UCSD-AML1 (cell line): ENCODE measurements at regions not wholly inside any gene's neighbourhood (a gene's known extent, or its start where the extent isn't known, plus 50 kb on each side); places are given as distances from the start of the nearest gene placed in this dataset.
"Not testable (repeated sequence)": the region's sequence is repeated elsewhere in the genome, so short reads cannot be mapped to it uniquely, and the experiment has no call there.

Experiments used
- DNase-seq: peaks from one replicate; lab custom pipeline; 2025; ENCODE audit not compliant: unreplicated experiment; lab: John Stamatoyannopoulos, UW

- no peak for DNase-seq
These were observed 356.9 kb downstream of the NDFIP2 start for GRCh38 chr13:79837741-79838450.

- not testable (repeated sequence) for DNase-seq
These were observed 355.2 kb downstream of the NDFIP2 start for GRCh38 chr13:79836121-79836520.

- no peak for DNase-seq
These were observed 353.9 kb downstream of the NDFIP2 start for GRCh38 chr13:79834876-79835275.

- no peak for DNase-seq
These were observed 353.0 kb downstream of the NDFIP2 start for GRCh38 chr13:79833991-79834390.

DNA sequence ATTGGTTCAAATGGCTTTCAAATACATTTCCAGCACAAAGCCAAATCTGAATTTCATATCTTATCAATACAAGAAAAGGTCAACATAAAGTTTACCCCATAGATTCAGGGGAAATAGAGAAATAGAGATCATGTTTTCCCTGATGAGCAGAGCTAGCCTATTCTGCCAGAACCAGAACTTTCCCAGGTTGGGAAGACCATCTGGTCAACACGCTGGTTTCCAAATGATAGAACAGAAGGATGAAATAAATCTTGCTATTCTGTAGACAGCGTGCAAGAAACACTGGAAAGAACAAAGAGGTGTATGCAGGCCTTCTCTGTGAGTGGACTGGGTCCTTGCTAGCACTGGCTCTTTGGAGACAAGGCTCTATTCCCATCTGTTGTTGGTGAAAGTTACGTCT, 350.6 kb downstream of the NDFIP2 start:
- DNase-seq = no peak

- no peak for DNase-seq
These were observed 350.0 kb downstream of the NDFIP2 start for GRCh38 chr13:79830945-79831344.

GRCh38 chr13:79830426-79830825, 349.5 kb downstream of the NDFIP2 start:
- DNase-seq = no peak

GRCh38 chr13:79829880-79830279, 348.9 kb downstream of the NDFIP2 start:
- no peak for DNase-seq

- no peak for DNase-seq
These were observed 345.0 kb downstream of the NDFIP2 start for GRCh38 chr13:79825959-79826358.

- DNase-seq = no peak
These were observed 334.1 kb downstream of the NDFIP2 start for GRCh38 chr13:79815041-79815440.

DNA sequence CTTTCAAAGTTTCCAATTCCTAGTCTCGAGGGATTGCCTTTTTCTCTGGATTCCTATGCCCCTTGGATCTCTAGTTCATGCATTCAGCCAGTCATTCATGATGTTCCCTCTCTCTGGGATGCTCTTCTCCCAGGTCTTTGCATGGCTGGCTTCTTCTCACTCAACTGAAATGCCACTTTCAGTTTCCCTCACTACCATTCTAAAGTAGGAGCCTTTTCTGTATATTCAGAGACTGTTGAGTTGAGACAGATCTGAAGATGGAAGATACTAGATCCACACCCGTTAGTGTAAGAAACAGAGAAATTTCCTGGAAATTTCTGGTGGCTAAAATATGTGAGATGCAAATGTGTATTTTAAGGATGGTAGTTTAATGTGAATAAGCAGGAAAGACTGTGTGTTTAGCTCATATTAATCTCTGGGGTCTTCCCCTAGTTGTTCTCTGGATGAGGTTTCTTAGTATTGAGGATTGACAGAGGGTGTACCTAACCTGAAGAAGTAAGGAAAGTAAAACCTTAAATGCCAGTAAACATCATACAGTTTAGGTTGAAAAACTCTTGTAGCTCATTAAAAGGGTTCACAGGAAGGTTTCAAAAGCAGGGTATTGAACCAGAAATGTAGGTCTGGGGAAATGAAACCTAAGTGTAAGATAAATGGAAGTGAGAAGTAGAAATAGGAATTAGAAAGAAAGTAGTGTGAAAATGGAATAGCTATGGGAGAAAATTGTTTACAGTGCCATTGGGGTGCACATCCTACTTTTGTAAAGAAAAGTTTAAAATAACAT, 331.3 kb downstream of the NDFIP2 start:
- no peak for DNase-seq

GRCh38 chr13:79811170-79811569, 330.2 kb downstream of the NDFIP2 start:
- no peak for DNase-seq

DNA sequence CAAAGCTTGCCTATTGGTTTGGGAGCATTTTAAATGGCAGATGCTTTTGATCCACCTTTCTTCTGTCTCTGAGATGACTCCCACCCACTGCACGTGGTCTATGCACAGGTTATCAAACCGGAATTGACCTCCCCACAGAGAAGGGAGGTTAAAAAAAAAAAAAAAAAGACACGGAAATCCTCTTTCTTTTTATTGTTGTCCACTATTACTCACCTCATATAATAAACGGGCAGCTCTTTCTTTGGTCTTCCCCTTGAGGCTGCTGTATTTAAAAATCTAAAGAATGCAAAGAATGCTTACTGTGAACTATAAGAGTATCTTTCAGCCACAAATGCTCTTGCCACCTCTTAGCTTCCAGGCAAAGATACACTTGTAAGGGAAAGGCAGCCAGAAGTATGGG, 329.7 kb downstream of the NDFIP2 start:
- DNase-seq = no peak

DNA sequence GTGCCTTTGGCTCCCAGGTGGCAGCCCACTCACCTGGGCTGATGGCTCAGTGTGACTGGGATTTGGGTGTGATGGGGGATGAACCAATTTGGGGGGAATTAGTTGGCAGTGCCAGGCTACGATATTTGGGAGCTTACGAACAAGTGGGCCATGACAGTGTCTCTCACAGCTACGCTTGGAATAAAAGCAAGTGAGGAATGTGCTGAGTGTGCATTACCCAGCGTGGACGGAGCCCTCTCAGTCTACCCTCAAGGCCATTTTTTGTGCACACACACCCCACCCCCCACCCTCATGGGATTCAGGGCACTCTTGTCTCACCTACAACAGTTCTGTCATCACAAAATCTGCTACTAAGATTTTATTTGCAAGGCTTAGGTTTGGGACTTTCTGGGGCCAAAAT, 329.1 kb downstream of the NDFIP2 start:
- DNase-seq = no peak

DNA sequence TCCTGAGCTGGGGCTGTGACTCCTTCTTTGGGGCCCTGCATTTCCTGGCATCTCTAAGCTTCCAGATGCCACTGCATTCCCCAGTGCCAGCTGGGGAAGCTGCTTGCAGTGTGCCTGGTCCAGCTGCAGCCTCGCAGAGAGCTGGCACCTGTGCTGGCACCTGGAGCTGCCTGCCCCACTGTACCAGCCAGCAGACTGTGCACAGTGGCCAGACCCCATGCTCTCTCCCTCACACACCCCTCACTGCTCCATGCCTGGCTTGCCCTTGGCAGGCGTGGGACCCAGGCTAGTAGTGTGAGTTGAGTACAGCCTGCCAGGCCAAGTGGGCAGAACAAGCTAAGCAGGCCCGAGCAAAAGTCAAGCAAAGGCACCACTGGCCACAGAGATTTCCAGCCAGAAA, 327.5 kb downstream of the NDFIP2 start:
- no peak for DNase-seq

DNA sequence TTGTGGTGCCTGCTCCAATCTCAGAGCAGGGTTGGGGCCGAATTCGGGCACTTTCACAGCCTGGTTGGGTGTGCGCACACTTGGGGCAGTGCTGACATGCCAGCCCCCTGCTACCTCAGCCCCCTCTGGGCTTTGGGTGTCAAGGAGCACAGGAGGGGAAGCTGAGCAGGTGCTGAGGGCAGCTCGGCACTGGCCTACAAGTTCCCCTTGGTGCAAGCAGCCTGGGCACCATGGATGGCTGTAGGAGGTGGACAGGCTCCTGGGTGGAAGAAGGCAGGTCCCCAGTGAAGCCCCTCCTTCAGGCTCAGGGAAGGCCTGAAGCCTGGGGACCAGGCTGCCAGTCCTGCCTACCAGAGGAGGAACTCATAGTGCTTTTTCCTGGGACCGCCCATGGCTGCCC, 326.6 kb downstream of the NDFIP2 start:
- no peak for DNase-seq

DNA sequence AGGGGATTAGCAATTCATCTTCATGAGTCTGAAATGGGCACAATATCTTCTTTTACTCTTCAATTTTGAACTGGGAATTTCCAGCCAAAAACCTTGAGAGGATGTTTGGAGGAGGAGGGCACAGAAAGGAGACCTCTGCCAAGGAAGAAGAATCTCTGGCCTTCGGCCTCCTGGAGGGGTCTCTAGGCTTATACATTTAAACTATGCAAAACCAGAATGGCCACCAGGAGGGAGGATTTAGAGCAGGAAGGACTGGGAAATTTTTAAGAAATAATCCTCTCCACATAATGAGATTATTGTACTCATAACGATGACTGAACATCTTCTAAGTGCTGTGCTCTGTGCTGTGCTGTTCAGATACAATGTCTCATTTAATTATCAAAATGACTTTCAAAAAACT, 325.9 kb downstream of the NDFIP2 start:
- DNase-seq = no peak

GRCh38 chr13:79805317-79805716, 324.4 kb downstream of the NDFIP2 start:
- DNase-seq = no peak

- no peak for DNase-seq
These were observed 323.0 kb downstream of the NDFIP2 start for GRCh38 chr13:79803989-79804388.

DNA sequence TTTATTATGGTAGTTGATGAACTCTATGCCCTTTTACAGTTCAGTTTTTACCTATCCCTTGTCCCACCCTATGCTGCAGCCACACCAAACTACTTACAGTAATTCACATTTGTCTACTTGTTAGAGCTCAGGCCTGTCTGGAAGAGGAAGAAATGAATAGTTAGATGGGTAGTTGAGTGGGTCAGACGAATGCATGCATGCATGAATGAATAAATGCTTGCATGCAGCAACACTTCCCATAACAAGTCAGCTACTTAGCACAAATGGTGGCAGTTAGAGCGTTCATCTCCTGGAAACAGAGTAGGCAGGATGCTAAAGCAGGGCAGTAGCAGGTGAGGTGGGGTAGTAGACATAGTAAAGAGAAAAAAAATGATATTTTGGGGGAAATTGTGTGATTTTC, 322.3 kb downstream of the NDFIP2 start:
- DNase-seq = no peak

- DNase-seq = no peak
These were observed 321.6 kb downstream of the NDFIP2 start for GRCh38 chr13:79802389-79803085.
